ENCODE measurements at regions not wholly inside any gene's neighbourhood (a gene's known extent, or its start where the extent isn't known, plus 50 kb on each side); places are given as distances from the start of the nearest gene placed in this dataset.

DNA sequence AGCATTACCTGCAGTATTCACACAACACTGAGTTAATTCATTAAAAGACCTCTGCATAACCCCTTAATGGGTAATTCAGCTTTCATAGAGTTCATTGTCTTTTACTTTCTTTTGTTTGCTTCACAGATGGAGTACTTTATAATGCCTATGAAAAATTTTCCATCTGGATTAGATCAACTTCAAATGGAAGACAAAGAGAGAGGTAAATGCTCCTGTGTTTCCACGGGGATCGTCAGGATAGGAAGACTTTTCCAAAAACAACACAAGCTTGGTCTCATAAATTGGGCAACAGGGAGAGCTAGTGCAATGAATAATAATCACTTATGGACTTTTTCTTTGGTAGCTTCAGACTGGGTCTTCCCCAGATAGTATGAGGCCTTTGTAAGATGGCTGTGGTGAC is 100.7 kb downstream of the ICOS start:
- TF ChIP-seq, protein P1, sequence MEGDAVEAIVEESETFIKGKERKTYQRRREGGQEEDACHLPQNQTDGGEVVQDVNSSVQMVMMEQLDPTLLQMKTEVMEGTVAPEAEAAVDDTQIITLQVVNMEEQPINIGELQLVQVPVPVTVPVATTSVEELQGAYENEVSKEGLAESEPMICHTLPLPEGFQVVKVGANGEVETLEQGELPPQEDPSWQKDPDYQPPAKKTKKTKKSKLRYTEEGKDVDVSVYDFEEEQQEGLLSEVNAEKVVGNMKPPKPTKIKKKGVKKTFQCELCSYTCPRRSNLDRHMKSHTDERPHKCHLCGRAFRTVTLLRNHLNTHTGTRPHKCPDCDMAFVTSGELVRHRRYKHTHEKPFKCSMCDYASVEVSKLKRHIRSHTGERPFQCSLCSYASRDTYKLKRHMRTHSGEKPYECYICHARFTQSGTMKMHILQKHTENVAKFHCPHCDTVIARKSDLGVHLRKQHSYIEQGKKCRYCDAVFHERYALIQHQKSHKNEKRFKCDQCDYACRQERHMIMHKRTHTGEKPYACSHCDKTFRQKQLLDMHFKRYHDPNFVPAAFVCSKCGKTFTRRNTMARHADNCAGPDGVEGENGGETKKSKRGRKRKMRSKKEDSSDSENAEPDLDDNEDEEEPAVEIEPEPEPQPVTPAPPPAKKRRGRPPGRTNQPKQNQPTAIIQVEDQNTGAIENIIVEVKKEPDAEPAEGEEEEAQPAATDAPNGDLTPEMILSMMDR (IDR thresholded peaks at IDR 0.05; ENCODE audit: low read depth, low read length) = no peak
- Histone ChIP-seq H3K36me3 (no peaks in the 10 kb centered on the region), H3K4me1 (ENCODE audit: low read depth) (no peaks in the 10 kb centered on the region), H3K4me3 (no peak overlapping the region), H3K9me3 (ENCODE audit: low read depth) (no peaks in the 10 kb centered on the region), H3K27ac (no peak overlapping the region), H3K27me3 (no peaks in the 10 kb centered on the region)
- DNase-seq (ENCODE audit: low read depth in 1 of 2, low spot score in 1 of 2) = no peak

DNA sequence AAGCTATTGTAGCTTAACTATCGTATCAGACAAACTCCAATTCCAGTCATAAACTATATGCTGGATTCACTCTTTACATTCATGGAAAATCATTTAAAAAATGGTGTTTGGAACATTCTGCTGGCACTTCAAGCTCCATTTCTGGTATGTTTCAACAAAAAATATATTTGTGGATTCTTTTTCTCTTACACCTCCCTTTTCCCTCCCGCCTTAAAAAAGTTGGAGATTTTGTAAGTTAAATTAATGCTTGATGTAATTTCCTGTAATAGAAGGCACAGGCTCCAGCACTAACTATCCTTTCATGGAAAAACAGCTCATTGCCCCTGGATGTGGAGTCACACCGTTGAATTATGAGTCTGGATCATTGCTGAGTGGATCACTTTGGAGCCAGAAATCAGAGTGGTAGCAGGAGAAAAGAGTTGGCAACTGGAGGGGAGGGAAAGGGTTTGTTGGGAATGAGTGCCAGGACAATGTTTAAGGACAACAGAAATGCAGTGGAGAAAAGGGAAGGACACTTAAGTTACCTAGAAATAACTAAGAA is 102.8 kb downstream of the ICOS start:
- Histone ChIP-seq H3K4me1 (ENCODE audit: low read depth) (no peaks in the 10 kb centered on the region), H3K36me3 (no peaks in the 10 kb centered on the region), H3K4me3 (no peak overlapping the region), H3K27me3 (no peaks in the 10 kb centered on the region), H3K27ac (no peak overlapping the region), H3K9me3 (ENCODE audit: low read depth) (no peaks in the 10 kb centered on the region)
- DNase-seq (ENCODE audit: low read depth in 1 of 2, low spot score in 1 of 2) = no peak
- TF ChIP-seq, protein P1 (IDR thresholded peaks at IDR 0.05; ENCODE audit: low read depth, low read length) = no peak

DNA sequence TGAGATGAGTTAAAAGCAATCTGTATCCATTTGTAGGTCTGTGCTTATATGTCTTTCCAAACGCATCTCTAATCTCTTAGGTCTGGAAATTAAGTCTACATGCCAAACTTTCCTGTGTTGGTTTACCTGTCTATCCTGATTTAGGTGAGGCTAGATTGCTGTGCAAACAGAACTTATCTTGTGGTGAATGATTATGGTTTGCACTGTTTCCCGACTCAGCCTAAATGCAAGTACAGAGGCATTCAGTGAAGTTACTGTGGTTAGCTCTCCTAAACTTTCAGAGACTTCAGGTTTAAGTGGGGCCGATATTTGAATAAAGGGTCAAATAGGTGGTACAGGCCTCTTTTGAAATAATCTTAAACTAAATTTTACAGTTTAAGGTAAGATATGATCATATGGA is 103.5 kb downstream of the ICOS start:
- Histone ChIP-seq H3K4me3 (no peak overlapping the region), H3K9me3 (ENCODE audit: low read depth) (no peaks in the 10 kb centered on the region), H3K27me3 (no peaks in the 10 kb centered on the region), H3K36me3 (no peaks in the 10 kb centered on the region), H3K27ac (no peak overlapping the region), H3K4me1 (ENCODE audit: low read depth) (no peaks in the 10 kb centered on the region)
- DNase-seq (ENCODE audit: low read depth in 1 of 2, low spot score in 1 of 2) = no peak
- TF ChIP-seq, protein P1 (IDR thresholded peaks at IDR 0.05; ENCODE audit: low read depth, low read length) = no peak

DNA sequence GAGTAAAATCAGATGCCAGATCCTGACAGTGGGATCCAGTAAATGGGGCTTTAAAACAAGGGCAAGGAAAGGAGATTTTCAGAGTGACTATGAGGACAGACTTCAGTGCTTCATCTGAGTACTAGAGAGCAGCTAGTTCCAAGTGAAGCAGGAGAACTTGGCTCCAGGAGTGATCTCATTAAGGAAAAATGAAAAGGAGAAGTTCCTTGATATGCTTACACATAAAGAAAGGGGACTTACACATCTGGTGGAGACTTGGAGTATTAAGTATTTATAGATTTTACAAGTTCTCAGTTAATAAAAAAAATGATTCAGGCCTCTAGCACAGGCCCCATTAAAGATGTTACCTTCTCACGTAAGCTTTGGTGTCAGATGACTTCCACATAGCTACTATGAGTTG is 105.8 kb downstream of the ICOS start:
- no peak overlapping the region for H3K4me3 ChIP-seq
- H3K27ac ChIP-seq = no peak overlapping the region
- no peak for DNase-seq (ENCODE audit: low read depth in 1 of 2, low spot score in 1 of 2)
- no peaks in the 10 kb centered on the region for H3K4me1 ChIP-seq (ENCODE audit: low read depth)
- TF ChIP-seq, protein P1 (IDR thresholded peaks at IDR 0.05; ENCODE audit: low read depth, low read length) = no peak
- no peaks in the 10 kb centered on the region for H3K9me3 ChIP-seq (ENCODE audit: low read depth)
- H3K27me3 ChIP-seq = no peaks in the 10 kb centered on the region
- no peaks in the 10 kb centered on the region for H3K36me3 ChIP-seq

DNA sequence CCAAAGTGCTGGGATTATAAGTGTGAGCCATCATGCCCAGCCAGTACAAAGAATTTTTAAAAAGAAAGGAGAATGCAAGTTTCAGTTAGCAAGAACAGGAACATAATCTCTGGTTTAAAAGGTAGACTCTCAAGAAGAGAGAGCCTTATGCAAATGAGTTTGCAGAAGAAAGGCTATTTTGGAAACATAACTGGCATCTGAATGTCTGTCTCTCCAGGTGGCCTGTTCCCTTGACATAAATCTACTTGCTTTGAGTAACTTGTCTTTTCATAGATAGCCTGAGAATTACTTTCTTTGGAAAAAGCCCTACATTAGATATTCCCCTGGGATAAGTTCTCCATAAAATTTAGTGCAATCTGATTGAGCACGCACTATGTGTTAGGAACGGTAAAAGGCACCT is 109.6 kb downstream of the ICOS start:
- Histone ChIP-seq H3K9me3 (ENCODE audit: low read depth) (no peaks in the 10 kb centered on the region), H3K4me3 (no peak overlapping the region), H3K4me1 (ENCODE audit: low read depth) (no peaks in the 10 kb centered on the region), H3K27ac (no peak overlapping the region), H3K36me3 (no peaks in the 10 kb centered on the region), H3K27me3 (no peaks in the 10 kb centered on the region)
- DNase-seq (ENCODE audit: low read depth in 1 of 2, low spot score in 1 of 2) = no peak
- TF ChIP-seq, protein P1 (IDR thresholded peaks at IDR 0.05; ENCODE audit: low read depth, low read length) = no peak

DNA sequence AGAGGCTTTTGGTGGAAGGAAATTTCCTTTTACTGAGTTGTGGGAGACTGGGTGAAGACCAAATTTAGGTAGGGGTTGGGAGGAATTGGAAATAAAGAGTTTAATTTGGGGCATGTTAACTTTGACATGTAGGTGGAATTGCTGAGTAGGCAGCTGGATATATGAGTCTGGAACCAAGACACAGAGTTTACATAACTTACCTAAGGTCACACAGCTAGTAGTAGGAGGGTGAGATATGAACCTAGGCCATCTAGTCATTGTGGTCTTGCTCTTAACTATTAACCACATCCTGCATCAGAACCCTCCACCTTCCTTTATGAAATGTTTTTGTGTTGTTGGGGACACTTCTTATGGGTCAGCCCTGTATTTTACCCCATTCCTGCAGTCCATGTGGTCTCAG is 113.1 kb downstream of the ICOS start:
- no peaks in the 10 kb centered on the region for H3K36me3 ChIP-seq
- no peak overlapping the region for H3K4me3 ChIP-seq
- no peak for DNase-seq (ENCODE audit: low read depth in 1 of 2, low spot score in 1 of 2)
- H3K27ac ChIP-seq = no peak overlapping the region
- H3K27me3 ChIP-seq = no peaks in the 10 kb centered on the region
- TF ChIP-seq, protein P1 (IDR thresholded peaks at IDR 0.05; ENCODE audit: low read depth, low read length) = no peak
- H3K4me1 ChIP-seq (ENCODE audit: low read depth) = no peaks in the 10 kb centered on the region
- H3K9me3 ChIP-seq (ENCODE audit: low read depth) = no peaks in the 10 kb centered on the region
